MM.1S (cell line): ENCODE measurements at regions not wholly inside any gene's neighbourhood (a gene's known extent, or its start where the extent isn't known, plus 50 kb on each side); places are given as distances from the start of the nearest gene placed in this dataset.

Source experiments
- DNase-seq: peaks from one replicate; pipeline ENCODE4 v3.0.0-alpha.2; 2015
- H2AFZ ChIP-seq: fragments of 300-600 bp; sonication (generic); 2 replicates; pipeline ENCODE4 v1.6.0; 2016; ENCODE audit warnings: antibody characterized with exemption, low read length
- H3F3A ChIP-seq: fragments of 300-600 bp; sonication (generic); 2 replicates; pipeline ENCODE4 v1.6.1; 2016; ENCODE audit warnings: mild to moderate bottlenecking, antibody characterized with exemption, low read length, moderate library complexity, mixed read lengths; ENCODE audit not compliant: insufficient read depth
- H3K27ac ChIP-seq: fragments of 300-600 bp; sonication (generic); 2 replicates; pipeline ENCODE4 v1.5.1; 2016; ENCODE audit warnings: mild to moderate bottlenecking, low read length
- H3K27me3 ChIP-seq: fragments of 300-600 bp; sonication (generic); replicated peaks from 2 replicates; pipeline ENCODE4 v1.6.0; 2016; ENCODE audit warnings: low read length; ENCODE audit not compliant: insufficient read depth
- H3K36me3 ChIP-seq: fragments of 300-600 bp; sonication (generic); replicated peaks from 2 replicates; pipeline ENCODE4 v1.6.1; 2016; ENCODE audit warnings: mild to moderate bottlenecking, low read length, mixed read lengths; ENCODE audit not compliant: insufficient read depth
- H3K4me1 ChIP-seq: fragments of 300-600 bp; sonication (generic); 2 replicates; pipeline ENCODE4 v1.6.1; 2016; ENCODE audit warnings: low read length, mixed read lengths
- H3K4me2 ChIP-seq: fragments of 300-600 bp; sonication (generic); 2 replicates; pipeline ENCODE4 v1.6.0; 2016; ENCODE audit warnings: low read depth, low read length
- H3K4me3 ChIP-seq: fragments of 300-600 bp; sonication (generic); 2 replicates; pipeline ENCODE4 v1.5.1; 2016; ENCODE audit warnings: low read length, mixed read lengths
- H3K79me2 ChIP-seq: fragments of 300-600 bp; sonication (generic); 2 replicates; pipeline ENCODE4 v1.6.1; 2016; ENCODE audit warnings: mixed run types, low read length, mixed read lengths
- H3K9ac ChIP-seq: fragments of 300-600 bp; sonication (generic); 2 replicates; pipeline ENCODE4 v1.6.1; 2016; ENCODE audit warnings: low read length, mixed read lengths
- H3K9me2 ChIP-seq: fragments of 300-600 bp; sonication (generic); replicated peaks from 2 replicates; pipeline ENCODE4 v1.6.1; 2016; ENCODE audit warnings: mild to moderate bottlenecking, low read length, mixed read lengths; ENCODE audit not compliant: insufficient read depth
- H3K9me3 ChIP-seq: fragments of 300-600 bp; sonication (generic); replicated peaks from 2 replicates; pipeline ENCODE4 v1.6.1; 2016; ENCODE audit warnings: mild to moderate bottlenecking, low read length, mixed read lengths; ENCODE audit not compliant: insufficient read depth
- H4K20me1 ChIP-seq: fragments of 300-600 bp; sonication (generic); 2 replicates; pipeline ENCODE4 v1.6.1; 2016; ENCODE audit warnings: mild to moderate bottlenecking, low read length, moderate library complexity, mixed read lengths; ENCODE audit not compliant: insufficient read depth
- EZH2 ChIP-seq: fragments of 300-600 bp; sonication (generic); optimal IDR thresholded peaks from 2 replicates; pipeline ENCODE3; 2017; ENCODE audit warnings: low read depth, mild to moderate bottlenecking, antibody characterized with exemption, low read length, mixed read lengths
- EZH2phosphoT487 ChIP-seq: fragments of 300-600 bp; sonication (generic); IDR thresholded peaks from 2 replicates; pipeline ENCODE4 v1.6.1; 2018; ENCODE audit warnings: antibody characterized with exemption, low read length
- TF ChIP-seq, protein P1 (sequence below): fragments of 300-600 bp; sonication (generic); IDR thresholded peaks from 2 replicates; pipeline ENCODE4 v1.5.1; 2016; ENCODE audit warnings: antibody characterized with exemption, low read length, mixed read lengths

DNA sequence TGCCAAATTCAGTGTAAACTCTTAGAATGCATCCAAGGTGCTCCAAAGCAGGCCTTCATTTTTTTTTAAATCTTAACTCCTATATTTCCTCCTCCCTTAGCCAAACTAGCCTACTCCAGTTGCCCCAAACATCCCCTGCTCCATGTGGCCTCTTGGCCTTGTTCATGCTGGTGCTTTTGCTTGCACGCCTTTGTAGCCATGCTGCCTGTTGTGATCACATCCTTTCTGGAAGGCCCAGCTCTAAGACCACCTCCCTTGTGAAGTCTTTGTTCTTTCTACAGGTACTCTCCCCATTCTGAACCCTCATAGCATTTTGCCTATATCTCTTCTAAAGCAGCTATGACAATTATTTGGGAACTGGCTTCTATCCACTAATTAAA lies 375.3 kb upstream of the NFE2L3 start:
- TF ChIP-seq, protein P1, sequence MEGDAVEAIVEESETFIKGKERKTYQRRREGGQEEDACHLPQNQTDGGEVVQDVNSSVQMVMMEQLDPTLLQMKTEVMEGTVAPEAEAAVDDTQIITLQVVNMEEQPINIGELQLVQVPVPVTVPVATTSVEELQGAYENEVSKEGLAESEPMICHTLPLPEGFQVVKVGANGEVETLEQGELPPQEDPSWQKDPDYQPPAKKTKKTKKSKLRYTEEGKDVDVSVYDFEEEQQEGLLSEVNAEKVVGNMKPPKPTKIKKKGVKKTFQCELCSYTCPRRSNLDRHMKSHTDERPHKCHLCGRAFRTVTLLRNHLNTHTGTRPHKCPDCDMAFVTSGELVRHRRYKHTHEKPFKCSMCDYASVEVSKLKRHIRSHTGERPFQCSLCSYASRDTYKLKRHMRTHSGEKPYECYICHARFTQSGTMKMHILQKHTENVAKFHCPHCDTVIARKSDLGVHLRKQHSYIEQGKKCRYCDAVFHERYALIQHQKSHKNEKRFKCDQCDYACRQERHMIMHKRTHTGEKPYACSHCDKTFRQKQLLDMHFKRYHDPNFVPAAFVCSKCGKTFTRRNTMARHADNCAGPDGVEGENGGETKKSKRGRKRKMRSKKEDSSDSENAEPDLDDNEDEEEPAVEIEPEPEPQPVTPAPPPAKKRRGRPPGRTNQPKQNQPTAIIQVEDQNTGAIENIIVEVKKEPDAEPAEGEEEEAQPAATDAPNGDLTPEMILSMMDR = no peak
- TF ChIP-seq EZH2phosphoT487 = no peak
- no peak for TF ChIP-seq EZH2
- Histone ChIP-seq H4K20me1 (no peaks in the 10 kb centered on the region), H3F3A (no peaks in the 10 kb centered on the region), H2AFZ (no peak overlapping the region), H3K4me1 (no peaks in the 10 kb centered on the region), H3K79me2 (no peaks in the 10 kb centered on the region), H3K27ac (no peak overlapping the region), H3K4me3 (no peak overlapping the region), H3K9me2 (no peaks in the 10 kb centered on the region), H3K4me2 (no peak overlapping the region), H3K36me3 (no peaks in the 10 kb centered on the region), H3K27me3 (no peaks in the 10 kb centered on the region), H3K9ac (no peak overlapping the region), H3K9me3 (no peaks in the 10 kb centered on the region)
- DNase-seq = no peak

DNA sequence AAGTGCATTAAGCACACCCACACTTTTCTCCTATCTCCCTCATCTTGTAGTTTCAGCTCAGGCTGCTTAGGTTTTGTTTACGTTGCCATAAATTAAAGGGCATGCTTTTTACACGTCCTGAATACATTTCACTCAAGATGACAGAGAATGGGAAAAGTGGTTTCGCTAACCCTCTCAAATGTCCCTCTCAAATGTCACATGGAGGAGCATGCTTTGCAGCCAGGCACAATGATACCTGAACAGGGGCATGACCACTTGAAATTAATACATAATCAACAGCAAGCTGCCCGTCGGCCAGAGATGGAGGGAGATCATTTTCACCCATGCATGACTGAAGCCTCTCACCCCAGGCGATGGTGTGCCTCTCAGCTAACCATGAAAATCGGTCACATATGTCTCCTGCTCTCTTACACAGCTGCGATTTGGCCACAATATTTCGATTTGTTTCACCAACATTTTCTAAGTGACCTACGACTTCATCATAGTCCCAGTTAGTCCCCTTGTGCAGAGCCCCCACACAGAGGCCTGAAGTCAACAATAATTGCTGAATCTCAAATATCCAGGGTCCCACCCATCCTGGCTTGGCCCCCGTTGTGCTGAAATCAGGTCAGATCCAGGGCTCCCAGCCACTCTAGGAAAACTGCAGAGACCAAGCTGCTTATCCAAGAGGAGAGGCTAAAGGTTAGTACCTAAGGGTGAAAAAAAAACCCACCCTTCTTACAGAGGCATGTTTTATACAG lies 373.9 kb upstream of the NFE2L3 start:
- TF ChIP-seq, protein P1 = no peak
- H3F3A ChIP-seq = no peaks in the 10 kb centered on the region

GRCh38 chr7:25779002-25779546 lies 372.9 kb upstream of the NFE2L3 start:
- no peak overlapping the region for H3K4me2 ChIP-seq
- no peak for DNase-seq
- H3K9me2 ChIP-seq = no peaks in the 10 kb centered on the region
- H4K20me1 ChIP-seq = no peaks in the 10 kb centered on the region
- H3K79me2 ChIP-seq = no peaks in the 10 kb centered on the region
- no peaks in the 10 kb centered on the region for H3K36me3 ChIP-seq
- TF ChIP-seq, protein P1 = no peak
- no peak for TF ChIP-seq EZH2phosphoT487
- TF ChIP-seq EZH2 = no peak
- no peaks in the 10 kb centered on the region for H3F3A ChIP-seq
- H3K27ac ChIP-seq = no peak overlapping the region
- no peak overlapping the region for H2AFZ ChIP-seq
- no peak overlapping the region for H3K9ac ChIP-seq
- no peak overlapping the region for H3K4me3 ChIP-seq
- no peaks in the 10 kb centered on the region for H3K4me1 ChIP-seq
- no peaks in the 10 kb centered on the region for H3K9me3 ChIP-seq
- H3K27me3 ChIP-seq = no peaks in the 10 kb centered on the region

More for the DNA sequence above, 373.9 kb upstream of the NFE2L3 start:
- Histone ChIP-seq H3K9ac (no peak overlapping the region), H3K4me2 (no peak overlapping the region), H3K9me3 (no peaks in the 10 kb centered on the region), H3K36me3 (no peaks in the 10 kb centered on the region), H4K20me1 (no peaks in the 10 kb centered on the region), H3K4me3 (no peak overlapping the region), H3K4me1 (no peaks in the 10 kb centered on the region), H3K27me3 (no peaks in the 10 kb centered on the region), H2AFZ (no peak overlapping the region), H3K79me2 (no peaks in the 10 kb centered on the region), H3K9me2 (no peaks in the 10 kb centered on the region), H3K27ac (no peak overlapping the region)
- DNase-seq = no peak
